ENCODE measurements at regions not wholly inside any gene's neighbourhood (a gene's known extent, or its start where the extent isn't known, plus 50 kb on each side); places are given as distances from the start of the nearest gene placed in this dataset.
A peak's percentile ranks its signal among the peaks of the same experiment; 100 is the strongest.

GRCh38 chr10:33112831-33113455 lies 154.9 kb upstream of the ITGB1 start:
- Mint-ChIP-seq H3K4me3 (no peak overlapping the region), H3K27me3 (no peaks in the 10 kb centered on the region), H3K36me3 (peaks cover 6% of the 10 kb centered on the region), H3K27ac (peak overlapping the region; percentile 25), H3K9me3 (peaks cover 1% of the 10 kb centered on the region), H3K4me1 (peaks cover 74% of the 10 kb centered on the region)
- CTCF ChIA-PET = no interaction called here
- DNase-seq = no peak

- Mint-ChIP-seq H3K9me3 (no peaks in the 10 kb centered on the region), H3K4me1 (peaks cover 67% of the 10 kb centered on the region), H3K4me3 (no peak overlapping the region), H3K36me3 (peaks cover 3% of the 10 kb centered on the region), H3K27ac (no peak overlapping the region), H3K27me3 (no peaks in the 10 kb centered on the region)
- CTCF ChIA-PET = interaction anchor here (0.9 kb wide), 1 partner anchor 16 kb away, joined by 3 read pairs; no protein-coding TSS in a partner anchor
- DNase-seq = no peak
These were observed 153.5 kb upstream of the ITGB1 start for GRCh38 chr10:33111488-33112051.

- Mint-ChIP-seq H3K4me3 (no peak overlapping the region), H3K36me3 (peaks cover 4% of the 10 kb centered on the region), H3K27me3 (no peaks in the 10 kb centered on the region), H3K4me1 (peaks cover 53% of the 10 kb centered on the region), H3K9me3 (no peaks in the 10 kb centered on the region), H3K27ac (peak overlapping the region; percentile 85)
- CTCF ChIA-PET = no interaction called here
- DNase-seq = no peak
These were observed 151.9 kb upstream of the ITGB1 start for GRCh38 chr10:33109788-33110469.

GRCh38 chr10:33109384-33109783 lies 151.4 kb upstream of the ITGB1 start:
- DNase-seq = no peak
- Mint-ChIP-seq H3K4me1 (peaks cover 48% of the 10 kb centered on the region), H3K4me3 (no peak overlapping the region), H3K9me3 (peaks cover 2% of the 10 kb centered on the region), H3K27me3 (no peaks in the 10 kb centered on the region), H3K36me3 (peaks cover 8% of the 10 kb centered on the region), H3K27ac (peak overlapping the region; percentile 85)
- CTCF ChIA-PET = no interaction called here

- no peak overlapping the region for H3K4me3 Mint-ChIP-seq
- CTCF ChIA-PET = no interaction called here
These were observed 149.9 kb upstream of the ITGB1 start for GRCh38 chr10:33107953-33108352.

GRCh38 chr10:33106767-33107166 lies 148.7 kb upstream of the ITGB1 start:
- H3K36me3 Mint-ChIP-seq = peaks cover 12% of the 10 kb centered on the region
- H3K4me3 Mint-ChIP-seq = no peak overlapping the region
- peaks cover 10% of the 10 kb centered on the region for H3K9me3 Mint-ChIP-seq
- H3K27ac Mint-ChIP-seq = no peak overlapping the region
- CTCF ChIA-PET = no interaction called here
- no peak for DNase-seq
- H3K4me1 Mint-ChIP-seq = peaks cover 34% of the 10 kb centered on the region
- no peaks in the 10 kb centered on the region for H3K27me3 Mint-ChIP-seq

More at GRCh38 chr10:33107953-33108352, 149.9 kb upstream of the ITGB1 start:
- Mint-ChIP-seq H3K9me3 (peaks cover 9% of the 10 kb centered on the region), H3K4me1 (peaks cover 38% of the 10 kb centered on the region), H3K27ac (peak overlapping the region; percentile 19), H3K36me3 (peaks cover 12% of the 10 kb centered on the region), H3K27me3 (no peaks in the 10 kb centered on the region)
- no peak for DNase-seq

- Mint-ChIP-seq H3K4me1 (peaks cover 29% of the 10 kb centered on the region), H3K36me3 (peaks cover 12% of the 10 kb centered on the region), H3K9me3 (peaks cover 11% of the 10 kb centered on the region), H3K4me3 (no peak overlapping the region), H3K27me3 (no peaks in the 10 kb centered on the region), H3K27ac (no peak overlapping the region)
- no peak for DNase-seq
- CTCF ChIA-PET = interaction anchor here (0.6 kb wide), 1 partner anchor 126 kb away, joined by 3 read pairs; no protein-coding TSS in a partner anchor
These were observed 145.9 kb upstream of the ITGB1 start for GRCh38 chr10:33103863-33104379.

GRCh38 chr10:33102071-33102470 lies 144.0 kb upstream of the ITGB1 start:
- CTCF ChIA-PET = interaction anchor here (1.2 to 1.7 kb wide), 3 partner anchors 14 to 93 kb away, joined by 3 to 7 read pairs (median 3); no protein-coding TSS in a partner anchor
- Mint-ChIP-seq H3K36me3 (peaks cover 11% of the 10 kb centered on the region), H3K27me3 (no peaks in the 10 kb centered on the region), H3K27ac (peak overlapping the region; percentile 82), H3K4me1 (peaks cover 19% of the 10 kb centered on the region), H3K9me3 (peaks cover 12% of the 10 kb centered on the region), H3K4me3 (no peak overlapping the region)
- no peak for DNase-seq

- peaks cover 9% of the 10 kb centered on the region for H3K36me3 Mint-ChIP-seq
- H3K27me3 Mint-ChIP-seq = no peaks in the 10 kb centered on the region
- peak overlapping the region; percentile 82 for H3K27ac Mint-ChIP-seq
- no peak for DNase-seq
- peaks cover 19% of the 10 kb centered on the region for H3K4me1 Mint-ChIP-seq
- H3K4me3 Mint-ChIP-seq = no peak overlapping the region
- H3K9me3 Mint-ChIP-seq = peaks cover 12% of the 10 kb centered on the region
- CTCF ChIA-PET = interaction anchor here (1.2 to 1.7 kb wide), 2 partner anchors 15 to 93 kb away, joined by 3 to 7 read pairs; no protein-coding TSS in a partner anchor
These were observed 143.4 kb upstream of the ITGB1 start for GRCh38 chr10:33101392-33101787.

- CTCF ChIA-PET = interaction anchor here (1.2 to 1.7 kb wide), 2 partner anchors 15 to 92 kb away, joined by 3 to 7 read pairs; no protein-coding TSS in a partner anchor
- Mint-ChIP-seq H3K27ac (peak overlapping the region; percentile 82), H3K4me3 (no peak overlapping the region), H3K9me3 (peaks cover 12% of the 10 kb centered on the region), H3K36me3 (peaks cover 9% of the 10 kb centered on the region), H3K4me1 (peaks cover 19% of the 10 kb centered on the region), H3K27me3 (peaks cover 3% of the 10 kb centered on the region)
- no peak for DNase-seq
These were observed 142.9 kb upstream of the ITGB1 start for GRCh38 chr10:33100781-33101391.

GRCh38 chr10:33099748-33100147 lies 141.7 kb upstream of the ITGB1 start:
- no peak overlapping the region for H3K4me3 Mint-ChIP-seq
- peaks cover 19% of the 10 kb centered on the region for H3K4me1 Mint-ChIP-seq
- CTCF ChIA-PET = no interaction called here
- DNase-seq = no peak
- H3K27me3 Mint-ChIP-seq = peaks cover 4% of the 10 kb centered on the region
- H3K27ac Mint-ChIP-seq = no peak overlapping the region
- peaks cover 7% of the 10 kb centered on the region for H3K36me3 Mint-ChIP-seq
- peaks cover 13% of the 10 kb centered on the region for H3K9me3 Mint-ChIP-seq

GRCh38 chr10:33098951-33099663 lies 141.1 kb upstream of the ITGB1 start:
- no peak for DNase-seq
- Mint-ChIP-seq H3K27me3 (peaks cover 4% of the 10 kb centered on the region), H3K9me3 (peaks cover 14% of the 10 kb centered on the region), H3K27ac (no peak overlapping the region), H3K4me1 (peaks cover 19% of the 10 kb centered on the region), H3K36me3 (peaks cover 6% of the 10 kb centered on the region), H3K4me3 (no peak overlapping the region)
- CTCF ChIA-PET = no interaction called here

GRCh38 chr10:33095867-33096815 lies 138.1 kb upstream of the ITGB1 start:
- Mint-ChIP-seq H3K36me3 (peaks cover 2% of the 10 kb centered on the region), H3K9me3 (peaks cover 11% of the 10 kb centered on the region), H3K4me1 (peaks cover 14% of the 10 kb centered on the region), H3K27ac (no peak overlapping the region), H3K27me3 (peaks cover 4% of the 10 kb centered on the region), H3K4me3 (no peak overlapping the region)
- CTCF ChIA-PET = interaction anchor here (1.4 kb wide), 1 partner anchor 87 kb away, joined by 3 read pairs; no protein-coding TSS in a partner anchor
- DNase-seq = no peak

Data from activated naive CD4-positive, alpha-beta T cell treated with anti-CD3 and anti-CD28 coated beads, Interleukin-2, amount 10 ng/mL, durations not matched to agents 7 days and 5 days (primary cell).